Fibroblast of lung (primary cell): ENCODE measurements at regions not wholly inside any gene's neighbourhood (a gene's known extent, or its start where the extent isn't known, plus 50 kb on each side); places are given as distances from the start of the nearest gene placed in this dataset.

Experiments
- CTCF ChIP-seq, 2 donors: IDR thresholded peaks in 1 of 2; conservative IDR thresholded peaks in 1 of 2; 1 replicate in 1 of 2; 2 replicates in 1 of 2; pipeline ENCODE4 v1.5.1; 2011 to 2012; ENCODE audit warnings: low read length in 2 of 2, control low read depth in 1 of 2, inconsistent platforms in 1 of 2, low read depth in 1 of 2, mild to moderate bottlenecking in 1 of 2
- EZH2 ChIP-seq: IDR thresholded peaks from 2 replicates; pipeline ENCODE4 v1.5.1; 2012; ENCODE audit warnings: low read length, control low read depth, mild to moderate bottlenecking; ENCODE audit errors: missing control alignments

GRCh38 chr10:60597513-60597912 is 180.8 kb upstream of the CDK1 start:
- TF ChIP-seq EZH2, result no peak
- TF ChIP-seq CTCF (conservative IDR thresholded peaks at IDR 0.05 in 1 of 2, IDR thresholded peaks at IDR 0.05 in 1 of 2; ENCODE audit: low read depth in 1 of 2, low read length in 2 of 2), result no peak
